GM23338 (cell line): ENCODE measurements at regions not wholly inside any gene's neighbourhood (a gene's known extent, or its start where the extent isn't known, plus 50 kb on each side); places are given as distances from the start of the nearest gene placed in this dataset.

ENCODE experiments used
- ATAC-seq: fragments of 200-7000 bp; cut with Tn5 transposase; 3 replicates; pipeline ENCODE4 v1.9.1; 2020
- DNase-seq: peaks from one replicate; pipeline ENCODE4 v3.0.0-alpha.2; 2015; ENCODE audit warnings: low spot score
- H2AFZ ChIP-seq: fragments of 200-600 bp; sonication (generic); 2 replicates; pipeline ENCODE4 v1.8.0; 2016; ENCODE audit warnings: antibody characterized with exemption, mild to moderate bottlenecking, moderate library complexity
- H3F3A ChIP-seq: fragments of 200-600 bp; sonication (generic); replicated peaks from 2 replicates; pipeline ENCODE4 v1.8.0; 2017; ENCODE audit warnings: antibody characterized with exemption, mixed run types, low read depth
- H3K27ac ChIP-seq: fragments of 200-600 bp; sonication (generic); 2 replicates; pipeline ENCODE4 v1.6.1; 2016; ENCODE audit warnings: low read depth
- H3K27me3 ChIP-seq: fragments of 200-600 bp; sonication (generic); 2 replicates; pipeline ENCODE4 v1.8.0; 2016; ENCODE audit warnings: mild to moderate bottlenecking, mixed run types, moderate library complexity; ENCODE audit not compliant: insufficient read depth
- H3K36me3 ChIP-seq: fragments of 200-600 bp; sonication (generic); 2 replicates; pipeline ENCODE4 v1.8.0; 2016; ENCODE audit warnings: mild to moderate bottlenecking; ENCODE audit not compliant: insufficient read depth
- H3K4me1 ChIP-seq: fragments of 200-600 bp; sonication (generic); 2 replicates; pipeline ENCODE4 v1.8.0; 2016; ENCODE audit warnings: mild to moderate bottlenecking, moderate library complexity; ENCODE audit not compliant: insufficient read depth
- H3K4me2 ChIP-seq: fragments of 200-600 bp; sonication (generic); 2 replicates; pipeline ENCODE4 v1.7.1; 2017; ENCODE audit warnings: mixed run types
- H3K4me3 ChIP-seq: fragments of 200-600 bp; sonication (generic); 2 replicates; pipeline ENCODE4 v1.6.1; 2016; ENCODE audit warnings: mixed run types
- H3K79me2 ChIP-seq: fragments of 200-600 bp; sonication (generic); replicated peaks from 2 replicates; pipeline ENCODE4 v1.8.0; 2017; ENCODE audit warnings: mild to moderate bottlenecking; ENCODE audit not compliant: insufficient read depth
- H3K9me2 ChIP-seq: fragments of 200-600 bp; sonication (generic); 2 replicates; pipeline ENCODE4 v1.8.0; 2017; ENCODE audit not compliant: insufficient read depth
- H4K20me1 ChIP-seq: fragments of 200-600 bp; sonication (generic); replicated peaks from 2 replicates; pipeline ENCODE4 v1.8.0; 2017; ENCODE audit warnings: mild to moderate bottlenecking; ENCODE audit not compliant: insufficient read depth
- H3K27ac Mint-ChIP-seq: 2 replicates; pipeline ENCODE4 v1.8.0; 2020; ENCODE audit warnings: inconsistent platforms, mild to moderate bottlenecking, moderate library complexity, mixed read lengths
- H3K27me3 Mint-ChIP-seq: 3 replicates; pipeline ENCODE4 v1.8.0; 2022; ENCODE audit warnings: low read depth, mild to moderate bottlenecking, moderate library complexity, mixed read lengths, inconsistent platforms; ENCODE audit not compliant: insufficient read depth, poor library complexity
- H3K36me3 Mint-ChIP-seq: 3 replicates; pipeline ENCODE4 v1.8.0; 2021; ENCODE audit warnings: low read depth, mild to moderate bottlenecking, inconsistent platforms, moderate library complexity, mixed read lengths
- H3K4me1 Mint-ChIP-seq: 3 replicates; pipeline ENCODE4 v1.8.0; 2020; ENCODE audit warnings: mild to moderate bottlenecking, inconsistent platforms, mixed read lengths
- H3K4me3 Mint-ChIP-seq: 3 replicates; pipeline ENCODE4 v1.8.0; 2021; ENCODE audit warnings: moderate library complexity, mild to moderate bottlenecking, inconsistent platforms, mixed read lengths
- H3K9me3 Mint-ChIP-seq: 3 replicates; pipeline ENCODE4 v1.8.0; 2020; ENCODE audit warnings: moderate library complexity, mild to moderate bottlenecking, inconsistent platforms, mixed read lengths
- CREB1 ChIP-seq: fragments of 250-450 bp; sonication (Bioruptor Pico); IDR thresholded peaks from 2 replicates; pipeline ENCODE4 v1.5.0; 2020; ENCODE audit warnings: low read depth, mild to moderate bottlenecking, moderate library complexity
- ETS1 ChIP-seq: IDR thresholded peaks from 2 replicates; pipeline ENCODE4 v1.6.1; 2016; ENCODE audit warnings: antibody characterized with exemption
- EZH2 ChIP-seq: fragments of 200-600 bp; sonication (generic); IDR thresholded peaks from one replicate; pipeline ENCODE4 v1.8.0; 2017; ENCODE audit warnings: antibody characterized with exemption, mild to moderate bottlenecking, low read depth; ENCODE audit not compliant: unreplicated experiment
- EZH2phosphoT487 ChIP-seq: fragments of 200-600 bp; sonication (generic); IDR thresholded peaks from one replicate; pipeline ENCODE4 v1.8.1; 2018; ENCODE audit warnings: antibody characterized with exemption; ENCODE audit not compliant: unreplicated experiment
- JUNB ChIP-seq: IDR thresholded peaks from one replicate; pipeline ENCODE4 v1.6.1; 2016; ENCODE audit warnings: antibody characterized with exemption; ENCODE audit not compliant: unreplicated experiment
- NANOG ChIP-seq: IDR thresholded peaks from 2 replicates; pipeline ENCODE4 v1.6.1; 2016; ENCODE audit warnings: antibody characterized with exemption, borderline replicate concordance
- POLR2AphosphoS5 ChIP-seq: IDR thresholded peaks from 2 replicates; pipeline ENCODE4 v1.6.1; 2016; ENCODE audit warnings: antibody characterized with exemption, low read depth
- STAT1 ChIP-seq: IDR thresholded peaks from one replicate; pipeline ENCODE4 v1.6.1; 2016; ENCODE audit warnings: antibody characterized with exemption; ENCODE audit not compliant: unreplicated experiment
- ZNF114 ChIP-seq: fragments of 250-450 bp; sonication (Bioruptor Pico); IDR thresholded peaks from 2 replicates; pipeline ENCODE4 v1.5.0; 2020; ENCODE audit warnings: mild to moderate bottlenecking, moderate library complexity
- ZNF331 ChIP-seq: fragments of 250-450 bp; sonication (Bioruptor Pico); IDR thresholded peaks from 2 replicates; pipeline ENCODE4 v1.5.0; 2020; ENCODE audit warnings: low read depth, mild to moderate bottlenecking, moderate library complexity
- TF ChIP-seq, protein P1 (sequence below): IDR thresholded peaks from one replicate; pipeline ENCODE4 v1.6.1; 2018; ENCODE audit warnings: antibody characterized with exemption; ENCODE audit not compliant: unreplicated experiment
- TF ChIP-seq, protein P2 (sequence below), 2 experiments: fragments of 200-600 bp in 1 of 2; sonication (generic) in 1 of 2; conservative IDR thresholded peaks; 2 replicates each; pipeline versions ENCODE4 v1.5.1 to v1.6.1; 2016 to 2017; ENCODE audit warnings: antibody characterized with exemption in 2 of 2, low read depth in 2 of 2, mild to moderate bottlenecking in 2 of 2, moderate library complexity in 1 of 2
- TF ChIP-seq, protein P3 (sequence below): fragments of 250-450 bp; sonication (Bioruptor Pico); IDR thresholded peaks from 2 replicates; pipeline ENCODE4 v1.5.0; 2020; ENCODE audit warnings: mild to moderate bottlenecking, moderate library complexity

DNA sequence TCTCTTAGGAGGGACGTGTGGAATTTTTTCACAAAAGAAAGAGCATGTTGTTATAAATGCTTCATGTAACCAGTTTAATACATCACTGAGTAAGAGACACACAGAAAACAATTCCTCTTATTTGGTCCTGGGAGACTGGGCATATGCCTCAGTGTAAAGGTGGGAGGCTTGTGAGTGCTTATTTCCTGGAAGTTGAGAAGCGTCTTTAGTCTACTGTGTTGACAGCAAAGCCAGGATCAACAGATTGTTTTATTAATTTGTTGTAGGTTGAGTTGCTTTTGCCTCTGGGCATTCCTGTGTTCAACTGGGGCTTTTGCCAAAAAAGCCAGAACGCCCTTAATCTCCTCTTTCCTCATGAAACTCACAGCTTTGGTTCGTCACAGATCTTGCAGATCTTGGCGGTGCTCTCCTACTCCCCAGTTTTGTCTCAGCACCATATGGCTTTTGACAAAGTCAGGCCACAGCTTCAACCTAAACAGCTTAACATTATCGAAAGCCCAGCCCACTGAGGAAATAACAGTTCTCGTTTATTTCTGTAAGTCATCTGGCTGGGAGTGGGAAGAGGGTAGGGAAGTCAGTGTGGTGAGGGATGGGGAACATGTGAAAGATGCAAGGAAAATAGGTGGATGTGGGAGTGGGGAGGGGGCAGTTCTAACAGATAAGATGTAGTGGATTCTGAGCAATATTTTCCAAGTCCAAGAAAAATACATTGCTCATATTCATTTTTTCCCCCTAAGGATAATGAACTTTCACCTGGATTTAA lies 227.2 kb downstream of the DACT1 start:
- Mint-ChIP-seq H3K9me3 (no peaks in the 10 kb centered on the region), H3K4me1 (0 out of 3 replicates have a peak, but pooled peaks cover 3% of the 10 kb centered on the region), H3K27me3 (peaks cover 2% of the 10 kb centered on the region), H3K27ac (no peak overlapping the region), H3K4me3 (no peak overlapping the region), H3K36me3 (no peaks in the 10 kb centered on the region)
- Histone ChIP-seq H3K79me2 (no peaks in the 10 kb centered on the region), H3K36me3 (no peaks in the 10 kb centered on the region), H3K9me2 (no peaks in the 10 kb centered on the region), H3F3A (no peaks in the 10 kb centered on the region), H3K4me3 (no peak overlapping the region), H3K27me3 (no peaks in the 10 kb centered on the region), H3K4me2 (no peak overlapping the region), H3K4me1 (no peaks in the 10 kb centered on the region), H3K27ac (no peak overlapping the region), H2AFZ (peak overlapping the region; percentile 60; the same call in 1 of the 2 replicates), H4K20me1 (no peaks in the 10 kb centered on the region)
- ATAC-seq (no peak), DNase-seq (no peak)
- TF ChIP-seq, protein P1, sequence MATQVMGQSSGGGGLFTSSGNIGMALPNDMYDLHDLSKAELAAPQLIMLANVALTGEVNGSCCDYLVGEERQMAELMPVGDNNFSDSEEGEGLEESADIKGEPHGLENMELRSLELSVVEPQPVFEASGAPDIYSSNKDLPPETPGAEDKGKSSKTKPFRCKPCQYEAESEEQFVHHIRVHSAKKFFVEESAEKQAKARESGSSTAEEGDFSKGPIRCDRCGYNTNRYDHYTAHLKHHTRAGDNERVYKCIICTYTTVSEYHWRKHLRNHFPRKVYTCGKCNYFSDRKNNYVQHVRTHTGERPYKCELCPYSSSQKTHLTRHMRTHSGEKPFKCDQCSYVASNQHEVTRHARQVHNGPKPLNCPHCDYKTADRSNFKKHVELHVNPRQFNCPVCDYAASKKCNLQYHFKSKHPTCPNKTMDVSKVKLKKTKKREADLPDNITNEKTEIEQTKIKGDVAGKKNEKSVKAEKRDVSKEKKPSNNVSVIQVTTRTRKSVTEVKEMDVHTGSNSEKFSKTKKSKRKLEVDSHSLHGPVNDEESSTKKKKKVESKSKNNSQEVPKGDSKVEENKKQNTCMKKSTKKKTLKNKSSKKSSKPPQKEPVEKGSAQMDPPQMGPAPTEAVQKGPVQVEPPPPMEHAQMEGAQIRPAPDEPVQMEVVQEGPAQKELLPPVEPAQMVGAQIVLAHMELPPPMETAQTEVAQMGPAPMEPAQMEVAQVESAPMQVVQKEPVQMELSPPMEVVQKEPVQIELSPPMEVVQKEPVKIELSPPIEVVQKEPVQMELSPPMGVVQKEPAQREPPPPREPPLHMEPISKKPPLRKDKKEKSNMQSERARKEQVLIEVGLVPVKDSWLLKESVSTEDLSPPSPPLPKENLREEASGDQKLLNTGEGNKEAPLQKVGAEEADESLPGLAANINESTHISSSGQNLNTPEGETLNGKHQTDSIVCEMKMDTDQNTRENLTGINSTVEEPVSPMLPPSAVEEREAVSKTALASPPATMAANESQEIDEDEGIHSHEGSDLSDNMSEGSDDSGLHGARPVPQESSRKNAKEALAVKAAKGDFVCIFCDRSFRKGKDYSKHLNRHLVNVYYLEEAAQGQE: no peak
- TF ChIP-seq, protein P2, sequence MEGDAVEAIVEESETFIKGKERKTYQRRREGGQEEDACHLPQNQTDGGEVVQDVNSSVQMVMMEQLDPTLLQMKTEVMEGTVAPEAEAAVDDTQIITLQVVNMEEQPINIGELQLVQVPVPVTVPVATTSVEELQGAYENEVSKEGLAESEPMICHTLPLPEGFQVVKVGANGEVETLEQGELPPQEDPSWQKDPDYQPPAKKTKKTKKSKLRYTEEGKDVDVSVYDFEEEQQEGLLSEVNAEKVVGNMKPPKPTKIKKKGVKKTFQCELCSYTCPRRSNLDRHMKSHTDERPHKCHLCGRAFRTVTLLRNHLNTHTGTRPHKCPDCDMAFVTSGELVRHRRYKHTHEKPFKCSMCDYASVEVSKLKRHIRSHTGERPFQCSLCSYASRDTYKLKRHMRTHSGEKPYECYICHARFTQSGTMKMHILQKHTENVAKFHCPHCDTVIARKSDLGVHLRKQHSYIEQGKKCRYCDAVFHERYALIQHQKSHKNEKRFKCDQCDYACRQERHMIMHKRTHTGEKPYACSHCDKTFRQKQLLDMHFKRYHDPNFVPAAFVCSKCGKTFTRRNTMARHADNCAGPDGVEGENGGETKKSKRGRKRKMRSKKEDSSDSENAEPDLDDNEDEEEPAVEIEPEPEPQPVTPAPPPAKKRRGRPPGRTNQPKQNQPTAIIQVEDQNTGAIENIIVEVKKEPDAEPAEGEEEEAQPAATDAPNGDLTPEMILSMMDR (conservative IDR thresholded peaks at IDR 0.05; ENCODE audit: low read depth in 2 of 2): no peak
- TF ChIP-seq ZNF114 (no peak), STAT1 (no peak), ZNF331 (CRISPR knock-in tag) (no peak), CREB1 (CRISPR knock-in tag) (no peak), EZH2 (no peak), NANOG (no peak), ETS1 (no peak), JUNB (no peak), EZH2phosphoT487 (no peak), POLR2AphosphoS5 (no peak)
- TF ChIP-seq, protein P3, sequence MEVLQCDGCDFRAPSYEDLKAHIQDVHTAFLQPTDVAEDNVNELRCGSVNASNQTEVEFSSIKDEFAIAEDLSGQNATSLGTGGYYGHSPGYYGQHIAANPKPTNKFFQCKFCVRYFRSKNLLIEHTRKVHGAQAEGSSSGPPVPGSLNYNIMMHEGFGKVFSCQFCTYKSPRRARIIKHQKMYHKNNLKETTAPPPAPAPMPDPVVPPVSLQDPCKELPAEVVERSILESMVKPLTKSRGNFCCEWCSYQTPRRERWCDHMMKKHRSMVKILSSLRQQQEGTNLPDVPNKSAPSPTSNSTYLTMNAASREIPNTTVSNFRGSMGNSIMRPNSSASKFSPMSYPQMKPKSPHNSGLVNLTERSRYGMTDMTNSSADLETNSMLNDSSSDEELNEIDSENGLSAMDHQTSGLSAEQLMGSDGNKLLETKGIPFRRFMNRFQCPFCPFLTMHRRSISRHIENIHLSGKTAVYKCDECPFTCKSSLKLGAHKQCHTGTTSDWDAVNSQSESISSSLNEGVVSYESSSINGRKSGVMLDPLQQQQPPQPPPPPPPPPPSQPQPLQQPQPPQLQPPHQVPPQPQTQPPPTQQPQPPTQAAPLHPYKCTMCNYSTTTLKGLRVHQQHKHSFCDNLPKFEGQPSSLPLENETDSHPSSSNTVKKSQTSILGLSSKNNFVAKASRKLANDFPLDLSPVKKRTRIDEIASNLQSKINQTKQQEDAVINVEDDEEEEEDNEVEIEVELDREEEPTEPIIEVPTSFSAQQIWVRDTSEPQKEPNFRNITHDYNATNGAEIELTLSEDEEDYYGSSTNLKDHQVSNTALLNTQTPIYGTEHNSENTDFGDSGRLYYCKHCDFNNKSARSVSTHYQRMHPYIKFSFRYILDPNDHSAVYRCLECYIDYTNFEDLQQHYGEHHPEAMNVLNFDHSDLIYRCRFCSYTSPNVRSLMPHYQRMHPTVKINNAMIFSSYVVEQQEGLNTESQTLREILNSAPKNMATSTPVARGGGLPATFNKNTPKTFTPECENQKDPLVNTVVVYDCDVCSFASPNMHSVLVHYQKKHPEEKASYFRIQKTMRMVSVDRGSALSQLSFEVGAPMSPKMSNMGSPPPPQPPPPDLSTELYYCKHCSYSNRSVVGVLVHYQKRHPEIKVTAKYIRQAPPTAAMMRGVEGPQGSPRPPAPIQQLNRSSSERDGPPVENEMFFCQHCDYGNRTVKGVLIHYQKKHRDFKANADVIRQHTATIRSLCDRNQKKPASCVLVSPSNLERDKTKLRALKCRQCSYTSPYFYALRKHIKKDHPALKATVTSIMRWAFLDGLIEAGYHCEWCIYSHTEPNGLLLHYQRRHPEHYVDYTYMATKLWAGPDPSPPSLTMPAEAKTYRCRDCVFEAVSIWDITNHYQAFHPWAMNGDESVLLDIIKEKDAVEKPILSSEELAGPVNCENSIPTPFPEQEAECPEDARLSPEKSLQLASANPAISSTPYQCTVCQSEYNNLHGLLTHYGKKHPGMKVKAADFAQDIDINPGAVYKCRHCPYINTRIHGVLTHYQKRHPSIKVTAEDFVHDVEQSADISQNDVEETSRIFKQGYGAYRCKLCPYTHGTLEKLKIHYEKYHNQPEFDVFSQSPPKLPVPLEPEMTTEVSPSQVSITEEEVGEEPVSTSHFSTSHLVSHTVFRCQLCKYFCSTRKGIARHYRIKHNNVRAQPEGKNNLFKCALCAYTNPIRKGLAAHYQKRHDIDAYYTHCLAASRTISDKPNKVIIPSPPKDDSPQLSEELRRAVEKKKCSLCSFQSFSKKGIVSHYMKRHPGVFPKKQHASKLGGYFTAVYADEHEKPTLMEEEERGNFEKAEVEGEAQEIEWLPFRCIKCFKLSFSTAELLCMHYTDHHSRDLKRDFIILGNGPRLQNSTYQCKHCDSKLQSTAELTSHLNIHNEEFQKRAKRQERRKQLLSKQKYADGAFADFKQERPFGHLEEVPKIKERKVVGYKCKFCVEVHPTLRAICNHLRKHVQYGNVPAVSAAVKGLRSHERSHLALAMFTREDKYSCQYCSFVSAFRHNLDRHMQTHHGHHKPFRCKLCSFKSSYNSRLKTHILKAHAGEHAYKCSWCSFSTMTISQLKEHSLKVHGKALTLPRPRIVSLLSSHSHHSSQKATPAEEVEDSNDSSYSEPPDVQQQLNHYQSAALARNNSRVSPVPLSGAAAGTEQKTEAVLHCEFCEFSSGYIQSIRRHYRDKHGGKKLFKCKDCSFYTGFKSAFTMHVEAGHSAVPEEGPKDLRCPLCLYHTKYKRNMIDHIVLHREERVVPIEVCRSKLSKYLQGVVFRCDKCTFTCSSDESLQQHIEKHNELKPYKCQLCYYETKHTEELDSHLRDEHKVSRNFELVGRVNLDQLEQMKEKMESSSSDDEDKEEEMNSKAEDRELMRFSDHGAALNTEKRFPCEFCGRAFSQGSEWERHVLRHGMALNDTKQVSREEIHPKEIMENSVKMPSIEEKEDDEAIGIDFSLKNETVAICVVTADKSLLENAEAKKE (CRISPR knock-in tag): no peak
